HG03025 (cell line): ENCODE measurements at regions not wholly inside any gene's neighbourhood (a gene's known extent, or its start where the extent isn't known, plus 50 kb on each side); places are given as distances from the start of the nearest gene placed in this dataset.

Experiments
- ATAC-seq: cut with Tn5 transposase; IDR thresholded peaks from one replicate; pipeline ENCODE4 v1.9.1; 2021; ENCODE audit warnings: mild to moderate bottlenecking, moderate library complexity; ENCODE audit not compliant: unreplicated experiment, low FRiP score

DNA sequence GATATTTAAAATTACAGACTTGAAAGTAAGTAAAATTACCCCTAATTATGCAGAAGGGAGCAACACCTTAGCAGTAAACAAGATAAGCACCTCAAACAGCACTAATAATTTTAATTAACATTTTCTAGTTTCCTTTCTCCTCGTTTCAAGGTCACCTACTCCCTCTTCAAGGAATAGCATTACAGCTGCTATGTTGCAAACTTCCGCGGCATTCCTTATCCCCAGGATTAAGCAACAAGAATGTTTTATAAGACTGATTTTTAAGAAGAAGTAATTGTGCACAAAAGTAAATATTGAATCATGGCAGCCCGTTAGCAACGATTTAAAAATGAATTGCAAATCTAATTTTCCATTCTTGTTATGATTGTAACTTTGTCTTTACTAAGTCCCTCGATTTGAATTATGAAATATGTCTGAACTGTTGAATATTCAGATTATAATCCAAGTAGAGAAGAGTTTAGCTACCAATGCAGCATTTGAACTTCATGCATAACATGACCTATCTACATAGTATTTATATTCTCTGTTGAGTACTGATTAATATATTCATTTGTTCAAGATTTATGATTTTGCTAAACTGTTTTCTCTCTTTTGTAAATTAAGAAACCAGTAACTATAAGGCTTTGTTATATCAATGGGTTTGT, 593.5 kb upstream of the MGMT start:
- no peak for ATAC-seq

DNA sequence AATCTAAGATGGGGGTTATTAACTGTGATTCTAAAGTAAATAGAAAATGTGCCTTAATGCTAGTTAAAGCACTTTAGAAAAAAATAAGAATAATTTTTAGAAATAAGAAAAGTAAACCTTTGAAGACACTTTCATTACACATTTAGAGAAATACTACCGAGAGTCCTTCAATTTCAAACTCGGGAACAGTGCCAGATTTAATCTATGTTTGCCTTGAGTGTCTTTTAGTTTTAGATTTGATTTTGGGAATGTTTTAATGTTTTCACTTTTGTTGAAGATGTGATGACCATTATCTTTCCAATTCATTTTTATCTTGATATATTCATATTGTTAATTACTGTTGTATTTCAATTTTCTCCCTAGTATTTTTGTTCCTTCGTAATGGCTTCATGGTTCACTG, 592.7 kb upstream of the MGMT start:
- no peak for ATAC-seq

DNA sequence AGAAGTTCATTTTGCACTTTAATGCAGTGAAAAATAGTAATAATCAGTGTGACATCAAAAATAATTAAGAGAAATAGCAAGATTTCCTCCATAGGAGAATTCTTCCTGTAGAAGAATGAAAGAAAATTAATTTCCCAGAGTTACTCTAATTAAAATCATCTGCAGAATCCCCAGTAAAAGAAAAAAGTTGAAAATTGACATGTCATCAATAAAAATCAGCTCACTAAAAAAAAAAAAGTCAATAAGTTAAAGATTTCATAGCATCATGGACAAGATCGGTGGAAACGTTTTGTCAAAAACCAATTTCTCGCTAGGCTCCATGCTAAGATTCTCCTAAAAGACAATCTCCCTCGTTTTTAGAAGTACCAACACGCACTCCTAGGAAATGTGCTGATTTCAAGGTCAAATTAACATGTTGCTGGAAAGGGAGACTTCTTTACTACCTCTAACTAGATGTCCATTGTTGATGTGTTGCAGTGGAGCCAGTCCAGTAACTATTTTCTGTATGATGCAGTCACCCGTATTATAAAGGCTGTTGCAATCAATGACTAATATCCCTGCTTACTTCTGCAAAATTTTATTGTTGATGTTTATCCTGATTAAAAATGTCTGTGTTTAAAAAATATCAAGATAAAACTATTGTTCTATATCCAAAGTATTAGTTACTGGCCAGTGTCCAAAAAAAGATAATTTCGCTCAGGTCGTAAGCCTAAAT, 591.9 kb upstream of the MGMT start:
- ATAC-seq: no peak

DNA sequence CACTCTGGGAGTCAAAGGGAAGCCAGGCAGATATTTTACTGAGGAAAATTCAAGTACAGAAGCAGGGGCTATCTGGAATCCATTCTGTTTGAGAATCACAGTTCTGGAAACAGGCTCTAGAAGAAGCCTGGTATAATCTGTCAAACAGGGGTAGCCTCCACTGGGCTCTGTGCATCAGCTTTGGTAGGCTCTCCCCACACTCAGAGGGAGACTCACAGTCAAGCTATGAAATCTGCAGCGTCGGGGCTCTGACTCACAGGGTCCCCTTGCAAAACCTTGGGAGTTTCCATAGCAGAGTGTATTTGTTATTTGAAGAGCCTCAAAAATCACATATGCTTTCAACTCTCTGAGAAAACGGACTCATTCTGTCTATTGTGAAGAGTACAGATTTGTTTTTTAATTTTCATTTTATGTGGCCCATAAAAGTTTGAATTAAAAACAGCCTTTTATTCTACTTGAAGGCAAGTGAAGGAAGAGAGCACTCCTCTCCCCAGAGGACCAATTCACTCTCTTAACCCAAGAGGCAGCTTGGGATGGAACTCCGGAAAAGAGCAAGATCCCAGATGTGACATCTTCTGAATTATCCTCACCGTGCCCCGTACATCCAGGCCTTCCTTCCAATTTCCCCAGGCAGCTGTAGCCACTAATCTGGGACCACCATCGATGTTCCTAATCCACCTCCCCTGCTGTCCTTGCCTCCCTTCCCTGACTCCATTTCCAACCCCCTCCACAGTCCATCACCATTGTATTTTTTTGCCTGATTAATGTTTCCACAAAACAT, 590.9 kb upstream of the MGMT start:
- no peak for ATAC-seq

DNA sequence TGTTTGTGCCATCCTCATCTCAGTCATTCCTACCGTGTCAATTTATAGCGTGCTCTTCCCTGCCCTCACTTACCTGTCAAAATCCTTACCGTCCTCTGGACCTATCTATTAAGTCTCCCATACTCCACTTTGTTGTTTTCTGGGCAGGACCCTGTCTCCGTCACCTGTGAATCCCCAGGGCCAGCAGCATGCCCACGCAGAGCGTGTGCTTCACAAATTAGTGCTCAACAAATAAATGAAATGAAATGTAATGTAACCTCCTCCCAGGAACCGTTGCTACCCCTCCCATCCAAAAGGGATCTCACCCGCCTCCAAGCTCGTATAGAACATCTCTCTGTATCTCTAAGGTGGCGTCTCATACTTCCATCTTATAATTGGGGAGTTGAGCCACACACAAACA, 589.9 kb upstream of the MGMT start:
- no peak for ATAC-seq

DNA sequence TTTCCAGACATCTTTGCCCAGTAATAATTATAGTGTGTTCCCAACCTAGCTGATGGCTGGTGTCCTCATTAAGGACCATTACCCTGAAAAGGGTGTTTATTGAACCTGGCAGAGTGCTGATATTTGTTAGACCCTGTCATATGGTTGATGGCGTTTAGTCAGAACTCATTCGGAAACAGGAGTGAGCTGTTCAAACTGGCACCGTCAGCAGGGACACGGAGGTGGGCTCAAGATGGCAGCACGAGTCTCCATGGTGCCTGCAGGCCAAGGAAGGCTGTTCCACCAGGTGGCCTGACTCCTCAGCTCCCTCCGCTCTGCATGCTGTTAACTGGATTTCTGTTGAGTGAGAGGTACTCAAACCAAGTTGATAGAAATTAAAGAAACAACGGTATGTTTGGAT, 589.1 kb upstream of the MGMT start:
- no peak for ATAC-seq

DNA sequence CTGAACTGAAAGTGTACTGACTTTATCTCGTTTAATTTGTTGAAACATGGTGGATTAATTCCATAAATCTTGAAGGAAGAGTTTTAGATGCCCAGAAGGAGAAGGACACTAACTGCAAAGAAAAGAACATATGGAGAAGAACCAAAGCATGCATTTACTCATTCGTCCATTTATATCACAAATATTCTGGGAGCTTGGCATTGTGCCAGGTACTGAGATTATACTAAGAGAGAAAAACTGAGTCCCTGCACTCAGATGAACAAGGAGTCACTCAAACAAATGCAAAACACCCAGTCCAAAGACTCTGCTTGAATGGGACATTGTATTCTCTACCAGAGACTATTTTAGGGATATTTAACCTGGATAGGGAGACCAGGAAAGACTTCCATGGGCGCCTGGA, 588.0 kb upstream of the MGMT start:
- no peak for ATAC-seq

DNA sequence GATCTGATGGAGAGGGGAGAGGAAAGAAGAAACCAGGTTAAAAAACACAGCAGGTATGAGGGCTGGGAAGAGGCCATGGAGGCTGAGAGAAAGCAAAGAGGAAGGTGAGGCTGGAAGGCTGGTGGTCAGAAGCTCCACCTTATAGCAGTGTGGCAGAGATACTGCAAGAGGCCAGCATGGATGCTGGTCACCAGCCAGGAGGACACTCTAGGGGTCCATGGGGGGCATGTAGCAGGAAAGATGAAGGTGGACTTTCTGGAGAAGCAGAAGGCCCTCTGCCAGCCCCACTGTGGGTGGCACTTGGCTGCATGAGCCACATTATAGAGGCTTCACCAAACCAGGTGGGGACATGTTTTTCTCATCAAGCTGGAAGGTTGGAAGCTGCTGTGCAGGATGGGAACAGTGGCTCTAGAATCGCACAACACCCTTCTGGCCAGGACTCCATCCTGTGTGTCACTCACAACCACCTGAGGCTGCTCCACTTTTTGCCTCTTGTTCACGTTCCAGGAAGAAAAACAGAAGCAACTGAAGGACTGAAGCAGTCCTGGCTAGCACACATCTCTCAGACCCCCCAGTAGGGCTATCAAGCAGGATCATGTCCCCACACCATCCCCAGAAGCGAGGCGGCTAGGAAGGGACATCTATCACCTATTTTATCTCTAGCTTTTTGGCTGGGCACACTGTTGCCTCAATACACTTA, 587.5 kb upstream of the MGMT start:
- ATAC-seq: no peak

DNA sequence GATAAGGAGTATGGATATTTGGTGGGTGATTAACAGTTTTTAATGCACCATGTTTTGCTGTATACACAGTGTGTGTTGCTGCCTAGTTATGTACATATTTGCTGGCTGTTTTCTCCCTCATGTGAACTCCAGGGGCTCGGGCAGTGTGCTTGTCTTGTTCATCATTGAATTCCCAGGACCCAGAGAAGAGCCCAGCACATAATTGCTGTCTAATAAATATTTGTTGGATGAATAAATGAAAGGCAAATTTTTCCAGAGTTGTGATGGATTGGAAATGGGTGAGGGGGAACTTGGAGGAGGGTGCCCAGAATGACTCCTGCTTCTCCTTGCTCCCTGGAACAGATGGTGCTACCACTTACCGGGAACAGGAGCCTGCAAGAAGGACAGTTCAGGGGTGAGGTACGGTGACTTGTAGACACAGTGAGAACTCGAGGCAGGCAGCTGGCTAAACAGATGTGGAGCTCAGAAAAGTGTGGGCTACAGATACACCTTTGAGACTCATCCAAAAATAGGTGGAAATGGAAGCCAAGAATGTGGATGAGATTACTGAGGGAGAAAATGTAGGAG, 586.8 kb upstream of the MGMT start:
- no peak for ATAC-seq

DNA sequence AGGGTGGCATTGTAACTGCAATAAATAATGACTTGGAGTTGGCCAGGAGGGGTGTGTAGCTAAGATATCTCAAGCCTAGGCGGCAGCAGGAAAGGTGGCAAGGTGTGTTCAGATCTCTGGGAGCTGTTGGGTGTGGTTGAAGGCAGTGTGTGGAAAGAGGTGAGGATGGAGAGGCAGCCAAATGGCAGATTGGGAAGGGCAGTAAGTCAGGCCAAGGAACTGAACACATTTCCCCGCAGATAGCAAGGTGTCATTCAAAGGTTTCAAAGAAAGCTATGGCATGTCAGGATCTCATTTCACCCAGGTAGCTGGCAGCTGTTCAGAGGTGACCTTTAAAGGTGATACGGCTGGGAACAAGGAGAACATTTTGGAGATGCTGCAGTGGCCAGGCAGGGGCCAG, 586.0 kb upstream of the MGMT start:
- ATAC-seq: no peak

DNA sequence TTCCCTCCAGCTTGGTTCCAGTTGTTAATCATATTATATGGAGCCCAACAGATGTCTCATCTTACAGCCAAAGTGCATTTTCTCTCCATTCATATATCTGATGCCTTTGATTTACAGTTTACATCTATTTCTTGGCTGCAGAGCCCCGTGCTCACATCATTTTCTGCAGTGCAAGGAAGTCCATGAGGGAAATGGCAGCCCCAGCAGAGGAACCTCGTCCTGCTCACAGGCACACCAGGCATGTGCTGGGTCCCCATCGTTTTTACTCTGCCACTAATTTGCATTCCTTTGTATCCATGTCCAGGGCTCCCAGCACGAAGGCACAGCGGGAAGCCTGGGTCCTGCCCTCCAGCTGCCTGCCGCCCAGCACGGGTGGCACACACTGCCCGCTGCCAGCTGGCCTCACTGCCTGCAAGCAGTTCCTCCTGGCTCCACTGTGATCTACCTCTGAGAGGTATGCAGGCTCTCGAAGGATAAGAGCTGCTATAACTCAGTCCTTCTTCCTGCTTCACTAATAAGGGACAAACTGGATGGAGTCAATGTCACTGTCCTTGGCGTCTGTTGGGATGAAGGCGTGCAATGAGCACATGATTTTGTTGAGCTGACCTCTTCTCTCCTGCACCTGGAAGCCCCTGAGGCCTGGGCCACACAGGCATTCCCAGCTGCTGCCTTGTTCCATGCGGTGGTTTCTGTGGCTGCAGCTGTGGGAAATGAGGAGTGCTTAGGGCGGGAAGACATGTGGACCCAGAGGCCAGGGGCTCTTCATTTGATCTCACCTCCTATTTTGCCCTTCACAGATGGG, 583.6 kb upstream of the MGMT start:
- ATAC-seq: no peak

DNA sequence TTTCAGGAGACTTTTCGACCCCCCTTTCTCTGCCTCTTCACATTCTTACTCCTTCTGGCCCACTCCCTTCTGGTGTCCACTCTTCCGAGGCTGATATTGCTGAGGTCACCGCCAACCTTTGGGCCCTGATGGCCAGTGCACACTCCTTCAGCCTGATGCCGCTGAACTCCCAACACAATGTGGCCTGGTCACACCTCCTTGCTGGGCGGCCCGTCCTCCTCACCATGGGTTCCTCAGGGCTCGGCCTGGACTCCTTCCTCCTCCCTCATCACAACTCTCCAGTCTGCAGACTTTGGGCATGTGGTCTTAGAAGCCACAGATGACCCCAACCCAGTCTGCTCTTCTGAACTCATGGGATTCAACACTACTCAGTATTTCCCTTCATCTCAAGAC, 583.0 kb upstream of the MGMT start:
- no peak for ATAC-seq

DNA sequence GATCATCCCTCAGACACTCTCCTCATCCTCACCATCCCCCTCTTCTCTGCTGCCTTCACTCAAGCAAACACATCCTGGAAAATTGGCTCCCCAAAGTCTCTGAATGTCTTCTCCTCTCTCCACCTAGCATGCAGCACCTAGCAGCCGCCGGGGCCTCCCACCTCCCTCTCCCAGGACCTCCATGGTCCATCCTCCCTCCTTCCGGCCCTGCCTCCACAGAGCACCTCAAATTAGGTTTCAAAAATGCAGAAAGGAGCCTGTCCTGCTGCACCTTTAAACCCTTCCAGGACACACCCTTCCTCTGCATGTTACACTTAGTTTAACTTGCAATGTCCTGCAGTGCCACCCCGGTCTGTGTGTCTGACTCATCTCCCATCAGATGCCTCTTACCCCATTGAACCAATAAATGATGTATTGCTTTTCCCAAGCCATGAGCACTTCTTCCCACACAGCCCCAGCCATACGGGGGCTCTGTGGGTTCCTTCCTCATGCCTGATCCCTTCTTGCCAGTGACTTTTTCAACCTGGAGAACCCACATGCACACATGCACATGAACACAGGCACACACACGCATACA, 582.5 kb upstream of the MGMT start:
- no peak for ATAC-seq

DNA sequence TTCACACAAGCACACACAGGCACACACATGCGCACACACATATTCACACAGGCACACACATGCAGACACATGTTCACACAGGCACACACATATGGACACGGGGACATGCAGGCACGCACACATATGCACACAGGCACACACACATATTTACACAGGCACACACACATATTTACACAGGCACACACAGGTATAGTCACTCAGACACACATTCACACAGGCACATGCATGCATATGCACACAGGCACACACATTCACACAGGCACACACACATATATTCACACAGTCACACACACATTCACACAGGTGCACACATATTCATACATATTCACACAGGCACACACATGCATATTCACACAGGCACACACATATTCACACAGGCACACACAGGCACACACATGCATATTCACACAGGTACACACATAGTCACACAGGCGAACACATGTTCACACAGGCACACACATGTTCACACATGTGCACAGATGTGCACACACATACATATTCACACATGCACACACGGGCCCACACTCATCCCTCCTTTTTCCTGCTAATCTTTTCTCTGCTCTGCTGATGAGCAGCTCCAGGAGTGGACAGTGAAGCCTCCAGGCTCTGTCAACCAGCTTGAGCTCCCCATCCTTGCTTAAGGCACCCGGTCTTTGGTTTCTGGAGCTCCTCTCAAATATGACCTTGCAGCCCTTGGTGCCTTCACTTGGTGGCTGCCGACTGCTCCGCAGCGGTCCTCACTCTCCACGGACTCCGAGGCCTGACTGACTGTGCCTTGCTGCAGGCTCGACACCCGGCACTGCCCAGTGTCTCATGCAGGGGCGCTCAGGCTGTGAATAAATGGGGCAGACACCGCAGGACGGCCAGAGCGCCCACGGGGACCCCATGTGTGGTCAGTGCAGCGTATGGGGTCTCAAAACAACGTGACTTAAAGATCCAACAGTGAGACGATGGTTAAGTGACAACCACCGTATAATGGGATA, 581.2 kb upstream of the MGMT start:
- ATAC-seq: no peak

DNA sequence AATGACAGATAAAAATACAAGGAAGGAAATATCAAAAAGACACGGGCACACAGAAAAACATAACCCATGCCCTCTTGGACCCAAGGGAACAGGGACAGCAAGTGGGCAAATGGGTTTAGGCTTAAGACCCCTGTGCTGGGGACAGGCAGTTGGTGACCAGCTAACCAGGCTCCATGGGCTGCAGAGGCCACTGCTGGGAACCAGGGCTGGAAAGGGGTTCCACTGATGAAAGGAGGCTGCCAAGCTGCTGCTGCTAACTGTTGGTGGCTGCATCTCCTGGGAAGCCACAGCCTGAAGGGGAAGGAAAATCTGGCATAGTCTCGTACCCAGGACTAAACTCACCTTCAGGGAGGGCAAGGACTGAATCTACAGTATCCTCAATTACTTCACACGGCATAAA, 579.2 kb upstream of the MGMT start:
- ATAC-seq: no peak

DNA sequence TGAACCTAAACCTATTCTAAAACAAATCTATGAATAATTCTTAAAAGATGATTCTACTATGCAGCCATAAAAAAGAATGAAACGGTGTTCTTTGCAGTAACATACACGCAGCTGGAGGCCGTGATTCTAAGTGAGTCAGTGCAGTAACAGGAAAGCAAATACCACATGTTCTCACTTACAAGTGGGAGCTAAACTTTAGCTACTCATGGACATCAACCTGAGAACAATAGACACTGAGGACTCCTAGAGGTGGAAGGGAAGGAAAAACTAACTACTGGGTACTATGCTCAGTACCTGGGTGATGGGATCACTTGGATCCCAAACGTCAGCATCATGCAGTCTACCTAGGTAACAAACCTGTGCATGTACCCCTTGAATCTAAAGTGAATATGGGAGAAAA, 575.0 kb upstream of the MGMT start:
- no peak for ATAC-seq

DNA sequence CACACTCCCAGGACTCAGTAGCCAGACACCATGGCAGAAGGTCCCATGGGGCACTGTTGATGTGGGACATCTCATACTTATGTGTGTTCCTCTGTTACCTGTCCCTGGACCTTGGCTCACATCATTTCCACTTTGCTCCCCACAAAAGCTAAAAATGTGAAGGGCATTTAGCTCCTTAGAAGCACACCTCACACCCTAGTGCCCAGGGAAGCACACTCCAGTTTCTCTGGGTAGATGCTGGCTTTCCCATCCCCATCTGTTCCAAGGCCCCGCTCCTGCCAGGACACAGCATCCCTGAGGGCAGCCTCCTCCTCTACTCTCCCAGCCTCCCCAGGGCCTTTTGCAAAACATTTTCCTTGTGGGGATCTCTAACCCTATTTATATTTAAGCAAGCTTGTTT, 572.4 kb upstream of the MGMT start:
- ATAC-seq: no peak

DNA sequence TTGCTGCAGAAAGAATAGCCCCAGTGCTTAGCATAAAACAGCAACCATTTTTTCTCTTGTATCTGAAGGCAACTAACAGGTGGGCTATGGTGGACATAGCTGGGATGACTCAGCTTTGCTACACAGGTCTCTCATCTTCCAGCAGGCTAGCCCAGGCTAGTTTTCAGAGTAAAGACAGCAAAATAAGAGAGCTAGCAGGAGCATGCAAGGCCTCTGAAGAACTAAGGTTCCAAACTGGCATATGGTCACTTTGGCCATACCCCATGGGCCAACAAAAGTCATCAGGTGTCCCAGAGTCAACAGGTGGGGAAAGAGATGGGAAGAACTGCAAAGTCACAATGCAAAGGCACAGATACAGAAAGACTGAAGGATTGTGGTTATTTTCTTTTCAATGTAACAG, 571.6 kb upstream of the MGMT start:
- no peak for ATAC-seq
